22Rv1 (cell line): ENCODE measurements at regions not wholly inside any gene's neighbourhood (a gene's known extent, or its start where the extent isn't known, plus 50 kb on each side); places are given as distances from the start of the nearest gene placed in this dataset.

Experiments used
- CTCF ChIP-seq: fragments of 450-650 bp; IDR thresholded peaks from 2 replicates; pipeline ENCODE4 v1.5.1; 2017; ENCODE audit warnings: mild to moderate bottlenecking
- ZFX ChIP-seq: fragments of 450-650 bp; IDR thresholded peaks from 2 replicates; pipeline ENCODE4 v1.6.1; 2017; ENCODE audit warnings: antibody characterized with exemption, borderline replicate concordance

- TF ChIP-seq CTCF, result no peak
- TF ChIP-seq ZFX, result no peak
These were observed 113.3 kb upstream of the JCAD start for GRCh38 chr10:30172673-30173072.
